Kidney (tissue), 13 donors: ENCODE measurements at regions not wholly inside any gene's neighbourhood (a gene's known extent, or its start where the extent isn't known, plus 50 kb on each side); places are given as distances from the start of the nearest gene placed in this dataset.

ENCODE experiments used
- DNase-seq, 5 donors: peaks; one replicate each; pipeline ENCODE4 v3.0.0-alpha.2; 2013 to 2020
- FAIRE-seq: peaks from 2 replicates; lab custom pipeline; 2012; peaks lifted over from hg19 to GRCh38; lab: Jason Lieb, UNC
- H3K27ac ChIP-seq, 2 donors: one replicate each; pipeline ENCODE4 v1.7.0; 2013; ENCODE audit warnings: low read depth in 2 of 2, low read length in 2 of 2, inconsistent platforms in 1 of 2
- H3K27me3 ChIP-seq: one replicate; pipeline ENCODE4 v1.7.1; 2013; ENCODE audit warnings: low read length, inconsistent platforms; ENCODE audit not compliant: control insufficient read depth, insufficient read depth
- H3K36me3 ChIP-seq, 3 donors: one replicate each; pipeline versions ENCODE4 v1.7.0 to v1.7.1; 2013; ENCODE audit warnings: low read length in 3 of 3, control low read depth in 1 of 3, inconsistent platforms in 1 of 3; ENCODE audit not compliant: insufficient read depth in 3 of 3, control insufficient read depth in 2 of 3
- H3K4me1 ChIP-seq, 3 donors: one replicate each; pipeline versions ENCODE4 v1.7.0 to v1.7.1; 2013; ENCODE audit warnings: low read length in 3 of 3, inconsistent platforms in 1 of 3, low read depth in 1 of 3; ENCODE audit not compliant: control insufficient read depth in 2 of 3, insufficient read depth in 2 of 3
- H3K4me3 ChIP-seq, 3 donors: one replicate each; pipeline versions ENCODE4 v1.7.0 to v1.8.1; 2013; ENCODE audit warnings: low read length in 3 of 3, control low read depth in 1 of 3, inconsistent platforms in 1 of 3
- H3K9ac ChIP-seq, 3 donors: one replicate each; pipeline versions ENCODE4 v1.7.0 to v1.7.1; 2013; ENCODE audit warnings: low read length in 3 of 3, control low read depth in 1 of 3, inconsistent platforms in 1 of 3
- H3K9me3 ChIP-seq, 3 donors: one replicate each; pipeline versions ENCODE4 v1.7.0 to v1.7.1; 2013; ENCODE audit warnings: low read length in 3 of 3, control low read depth in 1 of 3, inconsistent platforms in 1 of 3; ENCODE audit not compliant: control insufficient read depth in 2 of 3, insufficient read depth in 1 of 3
- CTCF ChIP-seq: IDR thresholded peaks from 3 replicates; pipeline ENCODE4 v1.5.1; 2012; ENCODE audit warnings: mild to moderate bottlenecking, moderate library complexity, borderline replicate concordance; ENCODE audit not compliant: insufficient read depth; ENCODE audit errors: extremely low read depth
- intact Hi-C: fragments of 100-400 bp; cut with DNase I; formaldehyde crosslinking; loops from one replicate; pipeline ENCODE4 v1.11.1; 2022
- donor health status: control.
- donor health status: control.
- donor health status: control.
- donor health status: control.
- donor health status: control.
- donor health status: DM: yes; HTN: yes; CAD: no.
- donor health status: Normal renal cell carcinoma (clear cell type).

DNA sequence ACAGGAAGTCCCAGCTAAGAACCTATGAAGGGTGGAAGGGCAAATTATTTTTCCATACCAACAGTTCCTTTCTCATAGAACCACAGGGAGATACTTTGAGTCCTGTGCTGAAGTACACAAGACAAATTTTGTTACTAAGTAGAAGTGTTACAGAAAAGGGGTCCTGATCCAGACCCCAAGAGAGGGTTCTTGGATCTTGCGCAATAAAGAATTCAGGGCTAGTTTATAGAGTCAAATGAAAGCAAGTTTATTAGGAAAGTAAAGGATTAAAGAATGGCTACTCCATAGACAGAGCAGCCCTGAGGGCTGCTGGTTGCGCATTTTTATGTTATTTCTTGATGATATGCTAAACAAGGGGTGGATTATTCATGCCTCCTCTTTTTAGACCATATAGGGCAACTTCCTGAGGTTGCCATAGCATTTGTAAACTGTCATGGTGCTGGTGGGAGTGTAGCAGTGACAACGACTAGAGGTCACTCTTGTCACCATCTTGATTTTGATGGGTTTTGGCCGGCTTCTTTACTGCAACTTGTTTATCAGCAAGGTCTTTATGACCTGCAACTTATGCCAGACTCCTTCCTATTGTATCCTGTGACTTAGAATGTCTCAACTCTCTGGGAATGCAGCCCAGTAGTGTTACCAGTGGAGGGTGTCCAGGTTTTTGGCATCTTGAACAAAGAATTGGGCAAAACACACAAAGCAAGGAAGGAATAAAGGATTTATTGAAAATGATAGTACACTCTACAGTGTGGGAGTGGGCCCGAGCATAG, 409.4 kb downstream of the SH2D4B start:
- peak in 2 of 5 donors; percentile 10 to 24 for DNase-seq
- Histone ChIP-seq H3K9me3 (no peaks in the 10 kb centered on the region), H3K9ac (no peak overlapping the region), H3K27ac (no peak overlapping the region), H3K27me3 (no peaks in the 10 kb centered on the region), H3K36me3 (no peaks in the 10 kb centered on the region), H3K4me3 (no peak overlapping the region), H3K4me1 (no peaks in the 10 kb centered on the region)
- FAIRE-seq: no peak
- TF ChIP-seq CTCF: no peak
- intact Hi-C loops: no loop called here

DNA sequence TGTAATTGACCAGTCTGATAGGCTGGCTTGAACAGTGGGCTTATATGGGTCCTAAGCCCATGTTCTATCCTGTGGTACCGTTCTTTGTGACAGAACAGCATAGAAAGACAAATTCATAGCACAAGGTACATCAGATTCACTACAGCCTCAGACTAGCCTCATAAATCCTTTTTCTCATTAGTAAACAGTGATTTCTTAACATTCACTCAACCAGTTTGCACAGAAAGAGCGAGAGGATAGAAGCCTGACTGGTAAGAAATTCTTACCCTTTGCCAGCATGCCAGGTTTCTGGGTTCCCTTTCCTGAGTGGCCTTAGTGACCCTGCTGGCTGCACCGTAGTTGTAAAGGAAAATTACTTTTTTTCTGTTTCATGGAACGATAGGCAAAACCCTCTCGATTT, 412.1 kb downstream of the SH2D4B start:
- H3K4me1 ChIP-seq: no peaks in the 10 kb centered on the region
- no peaks in the 10 kb centered on the region for H3K36me3 ChIP-seq
- no peak overlapping the region for H3K9ac ChIP-seq
- no peak for TF ChIP-seq CTCF
- intact Hi-C loops: no loop called here
- no peak for DNase-seq
- H3K27ac ChIP-seq: no peak overlapping the region
- no peaks in the 10 kb centered on the region for H3K27me3 ChIP-seq
- H3K9me3 ChIP-seq: no peaks in the 10 kb centered on the region
- H3K4me3 ChIP-seq: no peak overlapping the region
- no peak for FAIRE-seq

DNA sequence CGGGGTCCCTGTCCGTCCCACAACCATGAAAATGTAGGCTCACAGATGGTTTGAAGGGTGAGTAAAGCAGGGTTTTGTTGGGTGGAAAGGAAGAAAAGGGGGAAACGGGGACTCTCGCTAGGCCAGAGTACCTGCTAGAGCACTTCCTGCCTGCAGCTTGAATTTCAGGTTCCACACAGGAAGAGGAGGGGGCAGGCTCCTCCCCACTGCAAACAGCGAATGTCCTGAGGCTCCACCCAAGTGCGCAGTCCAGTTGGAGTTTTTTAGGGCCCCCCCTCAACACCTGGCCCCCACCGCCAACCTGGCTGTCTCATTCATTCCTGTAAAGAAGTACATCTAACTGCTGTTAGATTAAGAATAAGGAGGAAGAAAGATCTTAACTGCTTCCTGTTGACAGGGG, 414.7 kb downstream of the SH2D4B start:
- FAIRE-seq: no peak
- Histone ChIP-seq H3K27me3 (no peaks in the 10 kb centered on the region), H3K27ac (no peak overlapping the region), H3K9me3 (no peaks in the 10 kb centered on the region), H3K36me3 (no peaks in the 10 kb centered on the region), H3K4me1 (no peaks in the 10 kb centered on the region), H3K4me3 (no peak overlapping the region), H3K9ac (no peak overlapping the region)
- no peak for DNase-seq
- intact Hi-C loops: no loop called here
- TF ChIP-seq CTCF: no peak

GRCh38 chr10:80957161-80957560, 419.5 kb downstream of the SH2D4B start:
- no peak overlapping the region for H3K27ac ChIP-seq
- no peak for TF ChIP-seq CTCF
- DNase-seq (no peak), FAIRE-seq (no peak)
- H3K9me3 ChIP-seq: no peaks in the 10 kb centered on the region
- no peak overlapping the region for H3K9ac ChIP-seq
- intact Hi-C loops: no loop called here
- H3K4me1 ChIP-seq: no peaks in the 10 kb centered on the region
- H3K36me3 ChIP-seq: no peaks in the 10 kb centered on the region
- H3K4me3 ChIP-seq: no peak overlapping the region
- no peaks in the 10 kb centered on the region for H3K27me3 ChIP-seq
